HG02798 (cell line): ENCODE measurements at regions not wholly inside any gene's neighbourhood (a gene's known extent, or its start where the extent isn't known, plus 50 kb on each side); places are given as distances from the start of the nearest gene placed in this dataset.
"Not testable (repeated sequence)": the region's sequence is repeated elsewhere in the genome, so short reads cannot be mapped to it uniquely, and the experiment has no call there.

ENCODE experiments used
- ATAC-seq: cut with Tn5 transposase; IDR thresholded peaks from one replicate; pipeline ENCODE4 v1.9.1; 2021; ENCODE audit warnings: mild to moderate bottlenecking; ENCODE audit not compliant: unreplicated experiment, poor library complexity

DNA sequence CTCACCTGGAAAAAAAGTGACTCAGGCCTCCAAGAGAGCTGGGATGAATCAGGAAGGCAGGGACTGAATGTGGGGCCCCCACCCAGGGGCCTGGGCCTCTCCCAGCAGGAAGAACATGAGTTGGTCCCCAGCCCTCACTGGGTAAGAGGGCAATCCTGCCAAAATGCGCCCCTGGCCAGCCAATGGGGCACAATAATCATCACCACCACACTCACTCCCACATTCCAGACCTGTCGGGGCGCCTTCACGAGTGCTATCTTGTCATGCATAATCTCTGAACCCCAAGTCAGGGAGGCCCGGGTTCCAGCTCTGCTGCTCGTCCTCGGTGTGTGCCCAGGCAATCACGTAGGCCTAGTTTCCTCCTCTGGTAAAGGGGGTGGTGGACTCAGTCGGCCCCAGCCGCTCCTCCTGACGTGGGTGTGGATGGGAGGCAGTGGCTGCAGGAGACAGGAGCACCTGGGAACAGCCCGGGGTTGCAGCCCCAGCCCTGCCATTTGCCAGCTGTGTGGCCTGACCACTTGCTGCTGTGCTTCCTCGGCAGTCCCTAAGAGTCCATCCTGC is 115.1 kb downstream of the CYP26B1 start:
- ATAC-seq = no peak

- ATAC-seq = no peak
These were observed 116.1 kb downstream of the CYP26B1 start for GRCh38 chr2:72031346-72032110.

DNA sequence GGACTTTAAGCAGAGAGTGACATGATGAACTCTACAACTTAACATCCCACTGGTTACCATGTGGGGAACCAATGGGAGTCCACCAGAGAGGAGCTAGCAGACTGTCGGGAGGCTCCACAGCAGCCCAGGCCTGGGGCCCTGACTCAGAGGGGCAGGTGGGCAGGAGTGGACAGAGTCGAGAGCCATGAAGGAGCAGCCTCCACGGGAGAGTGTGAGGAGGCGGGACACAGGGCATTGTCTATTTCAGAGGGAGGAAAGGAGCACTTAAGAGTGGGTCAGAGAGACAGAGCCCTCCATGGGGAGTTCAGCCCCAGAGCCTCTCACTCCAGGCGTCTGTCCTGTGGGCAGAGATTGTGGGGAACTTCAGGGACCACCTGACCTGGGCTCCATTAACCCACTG is 118.7 kb downstream of the CYP26B1 start:
- ATAC-seq = no peak

DNA sequence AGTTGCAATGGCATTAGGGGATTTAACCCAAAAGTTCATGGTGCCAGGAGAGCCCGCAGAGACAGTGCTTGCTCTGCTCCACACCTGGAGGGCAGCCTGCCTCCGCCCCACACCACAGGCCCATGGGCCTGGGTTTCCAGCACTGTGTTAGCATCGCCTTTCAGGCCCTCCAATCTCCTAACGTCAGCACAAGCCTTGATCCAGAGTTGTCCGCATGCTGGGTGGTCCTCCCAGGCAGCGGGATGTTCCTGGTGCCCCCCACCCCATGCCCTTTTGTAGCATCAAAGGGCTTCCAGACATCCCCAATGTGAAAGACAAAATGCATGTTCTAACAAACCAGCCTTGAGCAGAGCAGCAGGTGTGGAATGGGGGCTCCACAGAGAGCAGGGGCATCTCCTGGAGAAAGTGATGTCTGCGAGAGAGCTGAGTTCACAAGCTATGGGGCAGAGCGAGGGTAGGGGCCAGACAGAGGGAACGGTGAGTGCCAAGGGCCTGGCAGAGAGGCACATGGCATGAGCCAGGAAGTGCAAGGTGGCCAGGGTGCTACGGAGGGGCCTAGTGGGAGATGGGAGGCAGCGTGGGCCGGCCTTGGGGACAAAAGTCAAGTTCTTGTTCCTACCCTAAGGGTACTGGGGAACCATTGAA is 119.2 kb downstream of the CYP26B1 start:
- no peak for ATAC-seq

DNA sequence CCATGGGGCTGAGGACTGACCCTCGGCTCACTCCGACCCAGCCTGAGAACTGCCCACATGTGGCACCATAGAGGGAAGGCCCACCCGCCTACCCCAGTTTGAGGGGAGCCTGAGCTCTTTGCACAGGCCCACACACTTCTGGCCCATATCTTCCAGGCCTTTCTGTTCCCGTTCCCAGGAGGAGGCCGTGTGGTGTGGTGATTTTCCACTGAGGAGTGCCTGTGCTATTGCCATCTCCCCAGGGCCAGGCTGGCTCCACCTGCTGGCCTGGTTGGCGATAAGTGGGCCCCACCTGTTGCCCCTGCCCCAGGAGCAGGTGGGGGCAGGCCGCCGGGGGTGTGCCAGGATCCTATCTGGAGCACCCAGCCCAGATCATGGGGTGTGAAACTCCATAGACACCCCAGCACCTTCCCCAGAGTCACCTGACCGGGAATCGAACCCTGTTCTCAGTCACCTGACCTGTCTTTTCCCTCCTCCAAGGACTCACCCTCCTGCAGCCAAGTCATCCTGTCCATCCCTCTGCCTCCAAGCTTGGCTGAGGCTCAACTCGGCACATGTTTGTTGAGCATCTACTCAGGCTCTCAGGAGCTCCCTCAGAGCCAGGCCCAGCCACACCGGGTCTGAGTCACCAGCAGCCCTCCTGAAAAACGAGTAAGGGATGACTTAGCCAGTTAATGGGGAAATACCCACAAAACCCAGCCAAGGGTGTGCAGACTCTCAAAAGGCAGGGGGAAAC is 120.1 kb downstream of the CYP26B1 start:
- ATAC-seq = no peak

GRCh38 chr2:72026819-72027425 is 120.7 kb downstream of the CYP26B1 start:
- ATAC-seq = no peak

GRCh38 chr2:72024451-72025175 is 123.0 kb downstream of the CYP26B1 start:
- ATAC-seq = no peak

GRCh38 chr2:72023678-72024390 is 123.8 kb downstream of the CYP26B1 start:
- no peak for ATAC-seq

DNA sequence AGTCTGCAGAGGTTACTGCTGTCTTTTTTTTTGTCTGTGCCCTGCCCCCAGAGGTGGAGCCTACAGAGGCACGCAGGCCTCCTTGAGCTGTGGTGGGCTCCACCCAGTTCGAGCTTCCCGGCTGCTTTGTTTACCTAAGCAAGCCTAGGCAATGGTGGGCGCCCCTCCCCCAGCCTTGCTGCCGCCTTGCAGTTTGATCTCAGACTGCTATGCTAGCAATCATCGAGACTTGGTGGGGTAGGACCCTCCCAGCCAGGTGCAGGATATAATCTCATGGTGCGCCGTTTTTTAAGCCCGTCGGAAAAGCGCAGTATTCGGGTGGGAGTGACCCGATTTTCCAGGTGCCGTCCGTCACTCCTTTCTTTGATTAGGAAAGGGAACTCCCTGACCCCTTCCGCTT is 126.3 kb downstream of the CYP26B1 start:
- not testable (repeated sequence) for ATAC-seq

GRCh38 chr2:72015266-72015665 is 132.4 kb downstream of the CYP26B1 start:
- no peak for ATAC-seq

DNA sequence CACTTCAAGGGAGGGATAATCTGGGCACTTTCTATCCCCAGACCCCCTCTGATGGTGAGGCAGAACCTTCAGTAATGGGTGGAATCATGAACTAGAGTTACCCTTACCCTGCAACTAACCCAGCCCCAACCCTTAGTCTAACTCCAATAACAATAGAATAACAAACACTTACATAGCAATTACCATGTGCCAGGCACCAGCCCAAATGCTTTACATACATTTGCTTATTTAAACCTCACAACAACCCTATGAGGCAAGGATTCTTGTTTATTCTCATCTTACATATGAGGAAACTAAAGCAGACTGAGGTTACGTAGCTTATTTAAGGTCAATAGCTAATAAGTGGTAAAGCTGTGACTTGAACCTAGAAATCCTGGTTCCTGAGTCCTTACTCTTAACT is 132.8 kb downstream of the CYP26B1 start:
- ATAC-seq = no peak

DNA sequence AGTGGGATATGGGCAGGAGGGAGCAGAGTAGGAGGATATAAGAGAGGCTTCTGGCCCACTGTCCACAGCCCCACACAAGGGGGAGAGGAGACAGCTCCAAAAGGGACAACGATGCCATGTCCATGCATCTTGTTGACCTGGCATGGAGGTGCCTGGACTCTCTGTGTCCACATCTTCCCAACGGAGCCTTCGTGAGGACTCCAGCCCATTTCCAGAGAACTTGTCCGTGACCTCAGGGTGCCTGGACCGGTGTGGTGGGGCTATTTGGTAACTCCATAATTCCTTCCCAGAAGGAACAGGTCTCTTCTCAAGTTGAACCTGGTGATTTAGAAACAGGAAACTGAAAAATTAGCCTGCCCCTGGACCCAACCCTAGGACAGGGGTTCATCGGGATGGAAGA is 133.9 kb downstream of the CYP26B1 start:
- no peak for ATAC-seq

DNA sequence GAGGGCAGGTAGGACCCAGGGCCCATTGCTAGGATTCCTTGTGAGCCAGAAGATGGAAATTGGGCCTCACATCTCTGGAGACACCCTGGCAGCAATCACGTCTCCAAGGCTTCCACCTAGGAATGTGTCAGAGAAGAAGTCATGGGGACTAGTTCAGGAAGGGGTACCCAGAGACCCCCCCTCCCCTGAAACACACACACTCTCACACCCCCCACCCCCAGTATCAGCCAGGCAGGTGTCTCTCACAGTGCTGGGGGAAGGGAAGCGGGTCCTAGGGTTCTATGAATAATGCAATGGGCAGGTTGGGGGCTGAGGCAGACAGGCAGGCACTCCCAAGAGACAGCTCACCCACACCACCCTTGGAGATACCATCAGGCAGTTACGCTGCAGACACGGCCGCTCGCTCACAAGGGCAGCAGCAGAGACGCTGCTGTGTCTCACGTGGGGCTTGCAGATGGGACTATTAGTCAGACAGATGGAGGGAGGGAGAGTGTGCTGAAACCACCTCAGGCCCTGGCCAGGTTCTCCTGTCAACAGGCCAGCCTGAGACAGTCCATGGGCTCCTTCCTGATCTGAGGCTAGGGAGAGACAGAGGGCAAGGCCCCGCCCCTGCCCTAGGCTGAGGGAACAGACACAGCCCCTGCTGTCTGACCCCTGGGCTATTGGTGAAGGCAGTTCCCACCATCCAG is 134.6 kb downstream of the CYP26B1 start:
- ATAC-seq = no peak

DNA sequence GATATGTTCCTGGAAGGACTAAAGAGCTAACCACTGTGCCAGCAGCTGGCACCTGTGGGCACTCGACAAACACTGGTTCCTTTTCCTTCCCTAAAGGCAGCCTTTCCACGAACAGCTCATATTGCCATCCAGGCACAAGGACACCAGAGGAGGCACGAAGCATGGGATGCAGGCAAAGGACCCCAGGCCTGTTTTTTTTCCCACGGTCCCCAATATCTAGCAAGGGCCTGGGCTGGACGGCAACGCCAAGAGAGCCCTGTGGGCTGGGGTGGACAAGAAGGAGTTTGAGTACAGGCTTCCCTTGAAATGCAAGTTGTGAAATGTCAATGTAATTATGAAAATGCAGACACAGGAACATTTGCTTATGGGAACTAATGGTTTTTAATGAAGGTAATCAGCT is 135.9 kb downstream of the CYP26B1 start:
- no peak for ATAC-seq

- no peak for ATAC-seq
These were observed 136.3 kb downstream of the CYP26B1 start for GRCh38 chr2:72011370-72011689.

DNA sequence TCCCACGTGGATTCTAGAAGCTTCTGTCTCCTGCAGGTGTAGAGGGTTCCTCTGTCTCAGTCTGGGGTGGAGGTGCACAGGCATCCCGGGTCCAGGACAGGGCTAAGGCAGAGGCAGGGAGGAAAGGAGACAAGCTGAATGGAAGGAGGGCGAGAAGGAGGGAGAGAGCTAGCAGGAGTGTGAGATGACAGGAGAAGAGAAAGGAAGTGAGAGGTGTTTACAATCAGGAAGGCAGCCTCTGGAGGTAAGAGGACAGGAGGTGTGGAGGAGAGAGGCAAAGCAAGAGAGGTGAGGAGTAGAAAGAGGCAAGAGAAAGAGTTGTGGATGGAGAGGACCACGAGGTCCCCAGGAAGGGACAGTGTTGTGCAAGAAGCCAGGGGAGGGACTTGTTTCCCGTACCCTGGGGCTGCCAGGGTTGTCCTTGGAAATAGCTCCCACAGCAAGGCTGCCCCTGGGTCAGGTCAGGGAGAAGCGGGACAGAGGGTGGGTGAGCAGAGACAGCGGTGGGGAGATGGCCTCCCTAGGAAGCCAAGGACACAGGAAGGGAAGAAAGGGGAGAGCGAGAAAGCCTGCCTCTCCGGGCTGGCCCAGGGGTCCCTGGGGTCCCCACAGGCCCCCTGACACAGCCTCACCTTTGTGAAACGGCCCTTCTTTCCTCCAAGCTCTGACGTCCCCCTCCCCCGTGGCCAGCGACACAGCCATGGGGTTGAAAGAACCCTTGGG is 136.9 kb downstream of the CYP26B1 start:
- ATAC-seq = no peak

DNA sequence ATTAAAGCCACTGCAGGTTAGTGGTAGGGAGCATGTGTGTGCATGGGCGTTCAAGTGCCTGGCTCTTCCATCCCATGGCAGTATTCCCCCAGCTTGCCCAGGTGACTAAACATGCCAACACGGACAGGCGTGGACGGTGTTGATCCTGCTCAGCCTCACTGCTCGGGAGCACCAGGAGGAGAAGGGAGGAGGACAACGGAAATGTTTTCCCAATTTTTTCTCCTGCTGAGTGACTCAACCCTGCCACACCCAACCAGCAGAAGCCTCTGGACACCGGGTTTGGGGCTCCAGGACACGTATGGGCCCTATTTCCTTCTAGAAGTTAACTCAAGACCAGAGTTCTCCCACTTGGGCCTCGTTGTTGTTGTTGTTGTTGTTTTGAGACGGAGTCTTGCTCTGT is 139.1 kb downstream of the CYP26B1 start:
- ATAC-seq = no peak

DNA sequence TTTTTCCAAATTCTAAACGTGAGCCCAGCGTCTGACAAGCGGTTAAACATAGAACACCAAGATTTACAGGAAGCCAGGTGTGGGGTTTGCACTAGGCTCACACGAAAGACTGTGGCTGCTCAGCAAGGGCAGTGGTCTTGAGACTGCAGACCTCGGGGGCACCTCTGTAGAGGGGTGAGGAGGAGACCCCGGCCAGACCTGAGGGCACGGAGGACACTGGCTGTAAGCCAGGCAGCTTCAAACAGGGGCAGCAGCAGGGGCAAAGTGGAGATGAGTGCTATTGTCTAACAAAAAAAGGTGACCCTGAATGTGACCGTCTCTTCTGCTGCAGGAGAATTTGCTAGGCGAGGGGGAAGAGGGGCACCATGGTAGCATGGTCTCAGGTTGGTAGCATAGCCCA is 140.3 kb downstream of the CYP26B1 start:
- ATAC-seq = no peak
